Pancreas (tissue), 10 donors: ENCODE measurements at regions not wholly inside any gene's neighbourhood (a gene's known extent, or its start where the extent isn't known, plus 50 kb on each side); places are given as distances from the start of the nearest gene placed in this dataset.

Source experiments
- ATAC-seq, 4 donors: fragments of 200-7000 bp; cut with Tn5 transposase; one replicate each; pipeline versions ENCODE4 v1.8.0 to v1.9.1; 2020; ENCODE audit warnings: mild to moderate bottlenecking in 4 of 4, moderate library complexity in 4 of 4
- DNase-seq, 6 donors: peaks; one replicate each; pipeline ENCODE4 v3.0.0-alpha.2; 2020
- FAIRE-seq: peaks from 2 replicates; lab custom pipeline; 2012; peaks lifted over from hg19 to GRCh38; lab: Jason Lieb, UNC
- H3K27ac ChIP-seq, 4 donors: fragments of 200-600 bp; sonication (generic); 1 replicate in 3 of 4; 2 replicates in 1 of 4; pipeline versions ENCODE4 v1.5.0 to v1.8.0; 2020
- H3K27me3 ChIP-seq, 4 donors: fragments of 200-600 bp; one replicate each; pipeline ENCODE4 v1.8.0; 2021
- H3K36me3 ChIP-seq, 3 donors: fragments of 200-600 bp; sonication (generic) in 1 of 3; one replicate each; pipeline versions ENCODE4 v1.5.0 to v1.8.0; 2020 to 2021
- H3K4me1 ChIP-seq, 3 donors: fragments of 200-600 bp; one replicate each; pipeline ENCODE4 v1.8.0; 2021
- H3K4me3 ChIP-seq, 4 donors: fragments of 200-600 bp; sonication (generic) in 2 of 4; one replicate each; pipeline versions ENCODE4 v1.5.0 to v1.8.0; 2020 to 2021
- H3K9me3 ChIP-seq, 4 donors: fragments of 200-600 bp; one replicate each; pipeline ENCODE4 v1.8.0; 2021
- WGBS, 2 donors: extraction: QIAGEN DNeasy Blood & Tissue Kit; methylation state at CpG; one replicate each; pipeline ENCODE4 v1.1.7; 2013; 5-methylcytosine and 5-hydroxymethylcytosine counted together
- intact Hi-C, 3 donors: fragments of 100-400 bp; cut with DNase I; formaldehyde crosslinking; loops; one replicate each; pipeline versions ENCODE4 v1.11.1 to v1.14.2; 2022
- TF ChIP-seq, protein P1 (sequence below), 4 donors: fragments of 200-600 bp; sonication (generic) in 3 of 4; IDR thresholded peaks; one replicate each; pipeline versions ENCODE4 v1.5.0 to v1.8.0; 2021; ENCODE audit warnings: antibody characterized with exemption in 4 of 4
- donor health status: healthy with polysubstance abuse.
- donor health status: DM: no; HTN: no; CAD: no; lungs with moderate emphysema.
- donor health status: DM: no; HTN: no; CAD: no.
- donor health status: control.
- donor health status: control.
- donor health status: Bipolar disorder and iron deficiency.
- donor health status: DM: yes; HTN: yes; CAD: no.
- donor health status: DM: no; HTN: no; CAD: no.
- donor health status: DM: no; HTN: no; CAD: no.
- donor health status: DM: yes; HTN: yes; CAD: no.

DNA sequence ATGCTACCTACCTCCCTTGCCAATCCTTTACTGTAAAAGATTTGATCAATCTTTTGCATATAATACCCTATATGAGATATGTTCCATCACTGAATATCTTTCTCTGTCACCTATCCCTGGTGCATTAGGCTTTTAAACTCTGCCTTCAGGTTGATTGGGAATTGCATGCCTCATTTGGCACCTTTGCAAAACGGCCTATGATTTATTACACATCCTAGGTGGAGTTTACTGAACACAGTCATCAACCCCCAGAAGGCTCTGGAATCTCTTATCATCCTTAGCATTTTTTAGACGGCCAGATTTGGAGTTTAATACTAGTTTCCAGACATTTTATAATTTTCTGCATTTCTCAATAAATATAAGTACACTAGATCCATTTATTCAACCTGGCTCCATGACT is 448.4 kb upstream of the SLC10A2 start:
- Histone ChIP-seq H3K27ac (no peak overlapping the region), H3K4me1 (no peaks in the 10 kb centered on the region), H3K27me3 (no peaks in the 10 kb centered on the region), H3K4me3 (no peak overlapping the region), H3K9me3 (no peaks in the 10 kb centered on the region), H3K36me3 (no peaks in the 10 kb centered on the region)
- FAIRE-seq (no peak), DNase-seq (no peak), ATAC-seq (no peak)
- TF ChIP-seq, protein P1, sequence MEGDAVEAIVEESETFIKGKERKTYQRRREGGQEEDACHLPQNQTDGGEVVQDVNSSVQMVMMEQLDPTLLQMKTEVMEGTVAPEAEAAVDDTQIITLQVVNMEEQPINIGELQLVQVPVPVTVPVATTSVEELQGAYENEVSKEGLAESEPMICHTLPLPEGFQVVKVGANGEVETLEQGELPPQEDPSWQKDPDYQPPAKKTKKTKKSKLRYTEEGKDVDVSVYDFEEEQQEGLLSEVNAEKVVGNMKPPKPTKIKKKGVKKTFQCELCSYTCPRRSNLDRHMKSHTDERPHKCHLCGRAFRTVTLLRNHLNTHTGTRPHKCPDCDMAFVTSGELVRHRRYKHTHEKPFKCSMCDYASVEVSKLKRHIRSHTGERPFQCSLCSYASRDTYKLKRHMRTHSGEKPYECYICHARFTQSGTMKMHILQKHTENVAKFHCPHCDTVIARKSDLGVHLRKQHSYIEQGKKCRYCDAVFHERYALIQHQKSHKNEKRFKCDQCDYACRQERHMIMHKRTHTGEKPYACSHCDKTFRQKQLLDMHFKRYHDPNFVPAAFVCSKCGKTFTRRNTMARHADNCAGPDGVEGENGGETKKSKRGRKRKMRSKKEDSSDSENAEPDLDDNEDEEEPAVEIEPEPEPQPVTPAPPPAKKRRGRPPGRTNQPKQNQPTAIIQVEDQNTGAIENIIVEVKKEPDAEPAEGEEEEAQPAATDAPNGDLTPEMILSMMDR (IDR thresholded peaks at IDR 0.05): no peak
- intact Hi-C loops: no loop called here
- WGBS, 2 donors: 3 to 5% methylated on average over 2 of the region's 2 CpGs

DNA sequence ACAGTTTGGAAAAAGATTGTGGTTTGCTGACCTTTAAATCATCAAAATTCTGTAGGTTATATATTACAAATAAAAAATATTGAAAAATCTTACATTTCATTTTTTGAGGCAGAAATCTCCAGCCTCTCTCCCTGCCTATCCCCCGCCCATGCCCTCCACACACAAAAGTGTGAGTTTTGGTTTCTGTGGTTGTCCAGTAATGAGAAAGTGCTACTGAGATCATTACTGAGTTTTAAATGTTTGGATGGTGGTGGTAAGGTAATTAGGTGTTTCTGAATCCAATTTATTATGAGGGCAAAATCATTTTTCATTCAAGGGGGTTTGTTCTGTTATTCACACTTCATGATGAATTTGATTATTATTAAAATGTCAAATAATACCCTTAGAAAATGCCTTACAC is 448.0 kb upstream of the SLC10A2 start:
- WGBS, 2 donors: 54 to 77% methylated on average over 1 of the region's 1 CpG
- no peaks in the 10 kb centered on the region for H3K36me3 ChIP-seq
- no peak overlapping the region for H3K27ac ChIP-seq
- H3K4me3 ChIP-seq: no peak overlapping the region
- H3K9me3 ChIP-seq: no peaks in the 10 kb centered on the region
- FAIRE-seq (no peak), ATAC-seq (no peak), DNase-seq (no peak)
- H3K27me3 ChIP-seq: no peaks in the 10 kb centered on the region
- no peaks in the 10 kb centered on the region for H3K4me1 ChIP-seq
- TF ChIP-seq, protein P1 (IDR thresholded peaks at IDR 0.05): no peak
- intact Hi-C loops: no loop called here

DNA sequence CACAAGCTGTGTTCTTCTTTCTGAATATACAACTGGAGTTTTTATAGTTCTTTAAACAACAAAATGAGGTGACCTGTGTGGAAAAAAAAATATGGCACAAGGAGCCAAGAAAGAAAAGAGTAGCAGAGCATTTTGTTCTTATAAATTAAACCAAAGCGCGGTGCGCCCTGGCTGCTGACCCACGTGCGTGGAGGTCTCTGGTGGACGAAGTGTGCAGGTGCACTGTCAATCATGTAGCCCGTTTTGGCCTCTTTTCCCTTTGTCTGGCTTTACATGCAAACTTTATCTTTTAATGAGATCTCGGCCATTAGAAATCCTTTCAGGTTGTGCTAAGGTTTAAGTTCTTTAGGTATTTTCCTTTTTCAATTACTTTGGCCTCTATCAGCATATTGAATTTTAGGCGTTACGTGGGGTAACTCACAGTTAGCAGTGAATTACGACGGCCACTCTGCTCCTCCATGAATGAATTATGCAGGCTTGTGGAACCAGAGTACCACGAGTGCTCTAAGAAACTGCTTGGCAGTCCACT is 443.9 kb upstream of the SLC10A2 start:
- H3K4me1 ChIP-seq: no peaks in the 10 kb centered on the region
- H3K4me3 ChIP-seq: no peak overlapping the region
- H3K27me3 ChIP-seq: no peaks in the 10 kb centered on the region
- TF ChIP-seq, protein P1 (IDR thresholded peaks at IDR 0.05): no peak
- intact Hi-C loops: no loop called here
- DNase-seq (no peak), FAIRE-seq (no peak), ATAC-seq (no peak)
- no peak overlapping the region for H3K27ac ChIP-seq
- 64 to 74% methylated on average over 13 of the region's 13 CpGs for WGBS, 2 donors
- H3K9me3 ChIP-seq: no peaks in the 10 kb centered on the region
- no peaks in the 10 kb centered on the region for H3K36me3 ChIP-seq

DNA sequence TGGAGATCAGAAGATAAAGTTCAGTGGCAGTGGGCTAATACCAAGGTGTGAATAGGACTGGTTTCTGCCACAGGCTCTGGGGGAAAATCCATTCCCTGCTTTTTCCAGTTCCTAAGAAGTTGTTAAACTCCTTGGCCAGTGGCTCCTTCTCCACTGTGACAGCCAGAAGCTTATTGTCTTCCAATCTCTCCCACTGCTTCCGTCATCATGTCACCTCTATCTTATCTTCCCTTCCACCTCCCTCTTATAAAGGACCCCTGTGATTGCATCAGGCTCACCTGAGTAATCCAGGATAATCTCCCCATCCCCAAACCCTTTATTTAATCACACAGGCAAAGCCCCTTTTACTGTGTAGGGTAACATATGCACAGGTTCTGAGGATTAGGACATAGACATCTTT is 431.2 kb upstream of the SLC10A2 start:
- no peaks in the 10 kb centered on the region for H3K4me1 ChIP-seq
- DNase-seq: no peak
- H3K27ac ChIP-seq: no peak overlapping the region
- intact Hi-C loops: no loop called here
- H3K4me3 ChIP-seq: no peak overlapping the region
- ATAC-seq: no peak
- H3K27me3 ChIP-seq: no peaks in the 10 kb centered on the region
- H3K9me3 ChIP-seq: no peaks in the 10 kb centered on the region
- TF ChIP-seq, protein P1 (IDR thresholded peaks at IDR 0.05): no peak
- 63 to 87% methylated on average over 1 of the region's 1 CpG for WGBS, 2 donors
- no peaks in the 10 kb centered on the region for H3K36me3 ChIP-seq
- no peak for FAIRE-seq

DNA sequence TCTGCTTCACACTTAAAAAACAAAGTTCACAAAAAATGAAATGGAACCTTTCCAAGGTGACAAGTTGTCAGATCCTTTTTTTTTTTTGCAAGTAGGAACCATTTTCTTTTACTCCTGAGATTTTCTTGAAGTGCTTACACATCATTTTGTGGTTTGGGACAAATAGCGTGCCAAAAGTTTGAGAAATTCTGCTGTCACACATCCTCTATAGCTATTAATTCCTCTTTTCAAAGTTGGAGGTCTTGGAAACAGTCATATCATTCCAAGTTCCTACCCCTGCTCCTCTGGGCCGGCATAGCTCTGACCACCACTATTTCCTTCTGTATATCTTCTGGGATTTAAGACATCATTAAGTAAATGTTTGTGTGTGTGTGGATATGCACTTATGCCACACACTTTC is 421.6 kb upstream of the SLC10A2 start:
- no peaks in the 10 kb centered on the region for H3K9me3 ChIP-seq
- ATAC-seq: no peak
- intact Hi-C loops: no loop called here
- TF ChIP-seq, protein P1 (IDR thresholded peaks at IDR 0.05): no peak
- H3K36me3 ChIP-seq: no peaks in the 10 kb centered on the region
- no peak overlapping the region for H3K4me3 ChIP-seq
- no peaks in the 10 kb centered on the region for H3K27me3 ChIP-seq
- H3K4me1 ChIP-seq: no peaks in the 10 kb centered on the region
- no peak for DNase-seq
- 64 to 71% methylated on average over 2 of the region's 2 CpGs for WGBS, 2 donors
- no peak overlapping the region for H3K27ac ChIP-seq
- FAIRE-seq: no peak
